A673 (cell line): ENCODE measurements at regions not wholly inside any gene's neighbourhood (a gene's known extent, or its start where the extent isn't known, plus 50 kb on each side); places are given as distances from the start of the nearest gene placed in this dataset.

Experiments used
- BruUV-seq: library from RNA; stranded (reverse); fragments of 400-500 nt; replicated peaks from 2 replicates; lab custom pipeline; 2021; lab: Mats Ljungman, UMichigan
- CTCF ChIA-PET: fragments of 300-600 bp; sonication (Branson Sonifier 250); formaldehyde crosslinking; loops from one replicate; lab custom pipeline; 2022; ENCODE audit warnings: antibody characterized with exemption; lab: Charles Lee
- POLR2A ChIA-PET: fragments of 300-600 bp; sonication (Branson Sonifier 250); formaldehyde crosslinking; loops from one replicate; lab custom pipeline; 2022; ENCODE audit warnings: antibody characterized with exemption; ENCODE audit not compliant: low non-redundant PET; lab: Charles Lee
- DNase-seq: peaks from one replicate; pipeline ENCODE4 v3.0.0-alpha.2; 2015; ENCODE audit warnings: low spot score
- H3K27ac ChIP-seq: fragments of 200-600 bp; sonication (generic); 2 replicates; pipeline ENCODE4 v1.5.1; 2016; ENCODE audit warnings: mixed run types, low read depth, mild to moderate bottlenecking, mixed read lengths, antibody characterized with exemption, low read length; ENCODE audit not compliant: poor library complexity, severe bottlenecking
- H3K27me3 ChIP-seq: fragments of 200-600 bp; sonication (generic); replicated peaks from 2 replicates; pipeline ENCODE4 v1.6.1; 2017; ENCODE audit warnings: mixed run types, low read depth, mild to moderate bottlenecking, mixed read lengths, antibody characterized with exemption, low read length; ENCODE audit not compliant: insufficient read depth, poor library complexity
- H3K36me3 ChIP-seq: fragments of 200-600 bp; sonication (generic); 2 replicates; pipeline ENCODE4 v1.6.1; 2016; ENCODE audit warnings: mixed run types, mild to moderate bottlenecking, mixed read lengths, antibody characterized with exemption, low read length; ENCODE audit not compliant: insufficient read depth, poor library complexity, severe bottlenecking
- H3K4me1 ChIP-seq: fragments of 200-600 bp; sonication (generic); 2 replicates; pipeline ENCODE4 v1.6.1; 2017; ENCODE audit warnings: mixed run types, mild to moderate bottlenecking, mixed read lengths, antibody characterized with exemption, low read length; ENCODE audit not compliant: insufficient read depth, poor library complexity, severe bottlenecking
- H3K4me3 ChIP-seq: fragments of 200-600 bp; sonication (generic); 2 replicates; pipeline ENCODE4 v1.5.1; 2016; ENCODE audit warnings: low read depth, mixed run types, mild to moderate bottlenecking, mixed read lengths, low read length; ENCODE audit not compliant: poor library complexity, severe bottlenecking
- H3K9me3 ChIP-seq: fragments of 200-600 bp; sonication (generic); 2 replicates; pipeline ENCODE4 v1.6.1; 2016; ENCODE audit warnings: mixed run types, low read depth, mild to moderate bottlenecking, mixed read lengths, antibody characterized with exemption, low read length; ENCODE audit not compliant: poor library complexity, severe bottlenecking
- CTCF ChIP-seq: fragments of 300-800, 200-600 bp; sonication (generic); conservative IDR thresholded peaks from 2 replicates; pipeline ENCODE4 v1.5.1; 2017; ENCODE audit warnings: low read depth, mild to moderate bottlenecking, antibody characterized with exemption, low read length, moderate library complexity, mixed read lengths
- EZH2 ChIP-seq: fragments of 200-600 bp; sonication (generic); IDR thresholded peaks from 2 replicates; pipeline ENCODE4 v1.6.1; 2017; ENCODE audit warnings: borderline replicate concordance, low read depth, mild to moderate bottlenecking, mixed read lengths, antibody characterized with exemption, low read length; ENCODE audit not compliant: poor library complexity, severe bottlenecking
- intact Hi-C: fragments of 100-400 bp; cut with micrococcal nuclease; formaldehyde crosslinking; loops from one replicate; pipeline ENCODE4 v1.10.0; 2022; ENCODE audit not compliant: unreplicated experiment

- TF ChIP-seq EZH2 (no peak), CTCF (no peak)
- H3K27ac ChIP-seq = no peak overlapping the region
- no peak for DNase-seq
- ChIA-PET CTCF (no interaction called here), POLR2A (no interaction called here)
- no peaks in the 10 kb centered on the region for H3K9me3 ChIP-seq
- H3K27me3 ChIP-seq = peaks cover 19% of the 10 kb centered on the region
- H3K36me3 ChIP-seq = no peaks in the 10 kb centered on the region
- H3K4me3 ChIP-seq = no peak overlapping the region
- no TSS peak for BruUV-seq
- H3K4me1 ChIP-seq = no peaks in the 10 kb centered on the region
- intact Hi-C loops = no loop called here
Measured at GRCh38 chr16:48860341-48860740, 250.4 kb upstream of the N4BP1 start.

- TF ChIP-seq EZH2 (no peak), CTCF (no peak)
- Histone ChIP-seq H3K36me3 (no peaks in the 10 kb centered on the region), H3K9me3 (no peaks in the 10 kb centered on the region), H3K4me3 (no peak overlapping the region), H3K27ac (no peak overlapping the region), H3K27me3 (peaks cover 26% of the 10 kb centered on the region), H3K4me1 (no peaks in the 10 kb centered on the region)
- POLR2A ChIA-PET = no interaction called here
- CTCF ChIA-PET = no interaction called here
- no TSS peak for BruUV-seq
- no peak for DNase-seq
- intact Hi-C loops = no loop called here
Measured at GRCh38 chr16:48852951-48853350, 243.0 kb upstream of the N4BP1 start.

GRCh38 chr16:48852458-48852857, 242.5 kb upstream of the N4BP1 start:
- H3K4me3 ChIP-seq = no peak overlapping the region
- no TSS peak for BruUV-seq
- H3K27me3 ChIP-seq = peaks cover 21% of the 10 kb centered on the region
- no peaks in the 10 kb centered on the region for H3K36me3 ChIP-seq
- no peak for TF ChIP-seq EZH2
- TF ChIP-seq CTCF = no peak
- no peaks in the 10 kb centered on the region for H3K4me1 ChIP-seq
- CTCF ChIA-PET = no interaction called here
- H3K27ac ChIP-seq = no peak overlapping the region
- no peaks in the 10 kb centered on the region for H3K9me3 ChIP-seq
- POLR2A ChIA-PET = no interaction called here
- DNase-seq = no peak
- intact Hi-C loops = no loop called here
